Hepatocyte (in vitro differentiated cells): ENCODE measurements at regions not wholly inside any gene's neighbourhood (a gene's known extent, or its start where the extent isn't known, plus 50 kb on each side); places are given as distances from the start of the nearest gene placed in this dataset.
A peak's percentile ranks its signal among the peaks of the same experiment; 100 is the strongest.

ENCODE experiments used
- DNase-seq: peaks from one replicate; pipeline ENCODE4 v3.0.0-alpha.2; 2016; ENCODE audit warnings: low spot score
- H2AFZ ChIP-seq: fragments of 200-600 bp; sonication (generic); 2 replicates; pipeline ENCODE4 v1.6.0; 2016; ENCODE audit warnings: antibody characterized with exemption, mild to moderate bottlenecking
- H3K27ac ChIP-seq: fragments of 200-600 bp; sonication (generic); 2 replicates; pipeline ENCODE4 v1.5.1; 2016; ENCODE audit warnings: mild to moderate bottlenecking
- H3K27me3 ChIP-seq: fragments of 200-600 bp; sonication (generic); 2 replicates; pipeline ENCODE4 v1.6.1; 2016
- H3K36me3 ChIP-seq: fragments of 200-600 bp; sonication (generic); replicated peaks from 2 replicates; pipeline ENCODE4 v1.5.1; 2016; ENCODE audit warnings: low read depth; ENCODE audit not compliant: insufficient read depth
- H3K4me1 ChIP-seq: fragments of 200-600 bp; sonication (generic); 2 replicates; pipeline ENCODE4 v1.5.1; 2016; ENCODE audit warnings: mild to moderate bottlenecking, moderate library complexity; ENCODE audit not compliant: insufficient read depth
- H3K4me2 ChIP-seq: fragments of 200-600 bp; sonication (generic); 2 replicates; pipeline ENCODE4 v1.6.0; 2016
- H3K4me3 ChIP-seq: fragments of 200-600 bp; sonication (generic); 2 replicates; pipeline ENCODE4 v1.5.1; 2016; ENCODE audit warnings: mild to moderate bottlenecking
- H3K79me2 ChIP-seq: fragments of 200-600 bp; sonication (generic); 2 replicates; pipeline ENCODE4 v1.6.0; 2017; ENCODE audit warnings: mild to moderate bottlenecking
- H3K9me2 ChIP-seq: fragments of 200-600 bp; sonication (generic); replicated peaks from 2 replicates; pipeline ENCODE4 v1.6.0; 2017; ENCODE audit warnings: mild to moderate bottlenecking; ENCODE audit not compliant: insufficient read depth
- H3K9me3 ChIP-seq: fragments of 200-600 bp; sonication (generic); 2 replicates; pipeline ENCODE4 v1.5.1; 2016; ENCODE audit warnings: low read depth, mild to moderate bottlenecking
- H4K20me1 ChIP-seq: fragments of 200-600 bp; sonication (generic); 2 replicates; pipeline ENCODE4 v1.6.0; 2016; ENCODE audit warnings: mild to moderate bottlenecking; ENCODE audit not compliant: insufficient read depth, poor library complexity, severe bottlenecking
- EZH2 ChIP-seq: fragments of 200-600 bp; sonication (generic); IDR thresholded peaks from 2 replicates; pipeline ENCODE4 v1.6.1; 2016; ENCODE audit warnings: antibody characterized with exemption, mild to moderate bottlenecking, borderline replicate concordance
- EZH2phosphoT487 ChIP-seq: fragments of 200-600 bp; sonication (generic); IDR thresholded peaks from one replicate; pipeline ENCODE4 v1.6.1; 2018; ENCODE audit warnings: antibody characterized with exemption, mild to moderate bottlenecking, low read depth, moderate library complexity; ENCODE audit not compliant: unreplicated experiment, severe bottlenecking
- WGBS: methylation state at CpG from one replicate; pipeline ENCODE4 v1.1.6; 2016; ENCODE audit warnings: low lambda C conversion rate; ENCODE audit errors: missing lambda C conversion rate; 5-methylcytosine and 5-hydroxymethylcytosine counted together
- TF ChIP-seq, protein P1 (sequence below): fragments of 200-600 bp; sonication (generic); IDR thresholded peaks from 2 replicates; pipeline ENCODE4 v1.5.1; 2016; ENCODE audit warnings: antibody characterized with exemption, mild to moderate bottlenecking; ENCODE audit not compliant: poor library complexity

DNA sequence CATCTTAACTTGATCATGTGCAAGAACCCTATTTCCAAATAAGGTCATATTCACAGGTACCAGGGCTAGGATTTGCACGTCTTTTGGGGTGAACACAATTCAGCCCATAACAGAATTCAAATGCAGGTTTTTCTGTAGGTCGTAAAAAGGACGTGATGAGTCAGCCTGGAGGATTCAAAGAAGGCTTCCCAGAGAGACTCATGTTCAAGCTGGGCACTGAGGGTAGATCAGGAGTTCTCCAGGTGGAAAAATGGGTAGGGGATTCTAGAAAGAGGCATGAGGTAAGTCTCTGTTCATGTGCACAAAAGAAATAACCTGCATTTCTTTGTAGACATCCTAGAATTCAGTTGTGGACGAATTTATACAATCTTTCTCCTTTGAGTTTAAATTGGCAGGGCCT lies 160.4 kb downstream of the RPS24 start:
- H3K36me3 ChIP-seq: no peaks in the 10 kb centered on the region
- H3K4me2 ChIP-seq: no peak overlapping the region
- DNase-seq: no peak
- no peaks in the 10 kb centered on the region for H3K9me2 ChIP-seq
- H3K27ac ChIP-seq: no peak overlapping the region
- no peaks in the 10 kb centered on the region for H3K9me3 ChIP-seq
- 66% methylated on average over 4 of the region's 4 CpGs for WGBS
- H3K4me1 ChIP-seq: peaks cover 27% of the 10 kb centered on the region
- no peaks in the 10 kb centered on the region for H3K27me3 ChIP-seq
- H3K4me3 ChIP-seq: no peak overlapping the region
- no peaks in the 10 kb centered on the region for H4K20me1 ChIP-seq
- H2AFZ ChIP-seq: no peak overlapping the region
- no peaks in the 10 kb centered on the region for H3K79me2 ChIP-seq
- TF ChIP-seq, protein P1, sequence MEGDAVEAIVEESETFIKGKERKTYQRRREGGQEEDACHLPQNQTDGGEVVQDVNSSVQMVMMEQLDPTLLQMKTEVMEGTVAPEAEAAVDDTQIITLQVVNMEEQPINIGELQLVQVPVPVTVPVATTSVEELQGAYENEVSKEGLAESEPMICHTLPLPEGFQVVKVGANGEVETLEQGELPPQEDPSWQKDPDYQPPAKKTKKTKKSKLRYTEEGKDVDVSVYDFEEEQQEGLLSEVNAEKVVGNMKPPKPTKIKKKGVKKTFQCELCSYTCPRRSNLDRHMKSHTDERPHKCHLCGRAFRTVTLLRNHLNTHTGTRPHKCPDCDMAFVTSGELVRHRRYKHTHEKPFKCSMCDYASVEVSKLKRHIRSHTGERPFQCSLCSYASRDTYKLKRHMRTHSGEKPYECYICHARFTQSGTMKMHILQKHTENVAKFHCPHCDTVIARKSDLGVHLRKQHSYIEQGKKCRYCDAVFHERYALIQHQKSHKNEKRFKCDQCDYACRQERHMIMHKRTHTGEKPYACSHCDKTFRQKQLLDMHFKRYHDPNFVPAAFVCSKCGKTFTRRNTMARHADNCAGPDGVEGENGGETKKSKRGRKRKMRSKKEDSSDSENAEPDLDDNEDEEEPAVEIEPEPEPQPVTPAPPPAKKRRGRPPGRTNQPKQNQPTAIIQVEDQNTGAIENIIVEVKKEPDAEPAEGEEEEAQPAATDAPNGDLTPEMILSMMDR: no peak
- no peak for TF ChIP-seq EZH2phosphoT487
- no peak for TF ChIP-seq EZH2

GRCh38 chr10:78194539-78195402 lies 161.1 kb downstream of the RPS24 start:
- WGBS: 74% methylated on average over 10 of the region's 10 CpGs
- no peak overlapping the region for H2AFZ ChIP-seq
- H4K20me1 ChIP-seq: no peaks in the 10 kb centered on the region
- H3K4me2 ChIP-seq: no peak overlapping the region
- H3K27me3 ChIP-seq: no peaks in the 10 kb centered on the region
- H3K4me3 ChIP-seq: no peak overlapping the region
- TF ChIP-seq EZH2 (no peak), EZH2phosphoT487 (no peak)
- TF ChIP-seq, protein P1: no peak
- H3K4me1 ChIP-seq: peaks cover 27% of the 10 kb centered on the region
- H3K9me2 ChIP-seq: no peaks in the 10 kb centered on the region
- no peaks in the 10 kb centered on the region for H3K9me3 ChIP-seq
- DNase-seq: no peak
- peak overlapping the region; percentile 52 for H3K27ac ChIP-seq
- H3K79me2 ChIP-seq: no peaks in the 10 kb centered on the region
- H3K36me3 ChIP-seq: no peaks in the 10 kb centered on the region

DNA sequence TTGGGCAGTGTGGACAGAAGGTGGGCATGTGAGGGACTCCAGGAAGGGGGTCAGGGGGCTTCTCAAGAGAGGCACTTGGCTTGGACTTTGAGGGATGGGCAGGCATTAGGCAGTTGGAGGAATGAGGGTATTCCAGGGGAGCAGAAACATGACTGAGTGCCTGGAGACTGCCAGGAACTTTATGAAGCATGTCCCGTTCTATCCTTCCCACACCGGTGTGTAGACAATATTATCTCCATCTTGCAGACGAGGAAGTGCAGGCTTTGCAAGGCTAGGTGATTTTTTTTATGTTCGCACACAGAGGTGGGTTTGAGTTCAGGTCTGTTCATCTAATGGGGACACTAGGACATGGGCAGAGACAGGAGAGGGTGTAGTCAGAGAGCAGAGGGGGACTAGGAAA lies 162.7 kb downstream of the RPS24 start:
- Histone ChIP-seq H3K27me3 (no peaks in the 10 kb centered on the region), H2AFZ (no peak overlapping the region), H3K4me1 (peaks cover 23% of the 10 kb centered on the region), H3K27ac (peak overlapping the region; percentile 28), H3K79me2 (no peaks in the 10 kb centered on the region), H3K4me3 (no peak overlapping the region), H3K9me2 (no peaks in the 10 kb centered on the region), H4K20me1 (no peaks in the 10 kb centered on the region), H3K4me2 (no peak overlapping the region), H3K9me3 (no peaks in the 10 kb centered on the region), H3K36me3 (no peaks in the 10 kb centered on the region)
- TF ChIP-seq, protein P1: no peak
- no peak for TF ChIP-seq EZH2phosphoT487
- no peak for TF ChIP-seq EZH2
- DNase-seq: no peak
- WGBS: 68% methylated on average over 4 of the region's 4 CpGs
